Stomach (tissue), 8 donors: ENCODE measurements at regions not wholly inside any gene's neighbourhood (a gene's known extent, or its start where the extent isn't known, plus 50 kb on each side); places are given as distances from the start of the nearest gene placed in this dataset.

ENCODE experiments used
- DNase-seq, 2 donors: peaks; one replicate each; pipeline versions ENCODE4 v3.0.0 to v3.0.0-alpha.2; 2013 to 2019
- H3K27ac ChIP-seq, 5 donors: fragments of 200-600 bp in 4 of 5; sonication (generic) in 4 of 5; one replicate each; pipeline ENCODE4 v1.5.1; 2013 to 2019; ENCODE audit warnings: mild to moderate bottlenecking in 1 of 5, moderate library complexity in 1 of 5
- H3K27me3 ChIP-seq, 3 donors: fragments of 200-600 bp; sonication (generic); one replicate each; pipeline ENCODE4 v1.5.1; 2017 to 2019; ENCODE audit warnings: mixed run types in 1 of 3
- H3K36me3 ChIP-seq, 4 donors: fragments of 200-600 bp; sonication (generic); 1 replicate in 3 of 4; 2 replicates in 1 of 4; pipeline ENCODE4 v1.5.1; 2016 to 2019
- H3K4me1 ChIP-seq, 4 donors: fragments of 200-600 bp; sonication (generic); one replicate each; pipeline ENCODE4 v1.5.1; 2016 to 2019
- H3K4me3 ChIP-seq, 4 donors: fragments of 200-600 bp; sonication (generic) in 3 of 4; one replicate each; pipeline ENCODE4 v1.5.1; 2016 to 2019; ENCODE audit warnings: mild to moderate bottlenecking in 1 of 4
- H3K9me3 ChIP-seq, 4 donors: fragments of 200-600 bp; sonication (generic); one replicate each; pipeline ENCODE4 v1.5.1; 2016 to 2019
- EP300 ChIP-seq: sonication (generic); formaldehyde crosslinking; IDR thresholded peaks from one replicate; pipeline ENCODE4 v1.6.1; 2017; ENCODE audit warnings: antibody characterized with exemption
- POLR2A ChIP-seq, 4 donors: fragments of 450-650 bp; IDR thresholded peaks; one replicate each; pipeline ENCODE4 v1.6.1; 2016; ENCODE audit warnings: antibody characterized with exemption in 4 of 4, control low read depth in 2 of 4, mild to moderate bottlenecking in 1 of 4, moderate library complexity in 1 of 4
- POLR2AphosphoS5 ChIP-seq, 3 donors: sonication (generic); formaldehyde crosslinking; IDR thresholded peaks; one replicate each; pipeline ENCODE4 v1.6.1; 2016; ENCODE audit warnings: antibody characterized with exemption in 3 of 3
- WGBS, 5 donors: extraction: QIAGEN DNeasy Blood & Tissue Kit in 3 of 5; methylation state at CpG; one replicate each; pipeline versions ENCODE4 v1.1.5 to v1.1.7; 2013 to 2018; 5-methylcytosine and 5-hydroxymethylcytosine counted together
- intact Hi-C: fragments of 100-400 bp; cut with DNase I; formaldehyde crosslinking; loops from one replicate; pipeline ENCODE4 v1.15.1; 2023; ENCODE audit warnings: low total_unique reads
- TF ChIP-seq, protein P1 (sequence below), 7 experiments: fragments of 450-650 bp in 4 of 7; fragments of 200-600 bp in 3 of 7; sonication (generic) in 3 of 7; IDR thresholded peaks; one replicate each; pipeline ENCODE4 v1.5.1; 2016 to 2019; ENCODE audit warnings: antibody characterized with exemption in 7 of 7, control low read depth in 2 of 7, mild to moderate bottlenecking in 1 of 7
- donor health status: healthy with polysubstance abuse.
- donor health status: Bipolar disorder and iron deficiency.
- donor health status: healthy.

DNA sequence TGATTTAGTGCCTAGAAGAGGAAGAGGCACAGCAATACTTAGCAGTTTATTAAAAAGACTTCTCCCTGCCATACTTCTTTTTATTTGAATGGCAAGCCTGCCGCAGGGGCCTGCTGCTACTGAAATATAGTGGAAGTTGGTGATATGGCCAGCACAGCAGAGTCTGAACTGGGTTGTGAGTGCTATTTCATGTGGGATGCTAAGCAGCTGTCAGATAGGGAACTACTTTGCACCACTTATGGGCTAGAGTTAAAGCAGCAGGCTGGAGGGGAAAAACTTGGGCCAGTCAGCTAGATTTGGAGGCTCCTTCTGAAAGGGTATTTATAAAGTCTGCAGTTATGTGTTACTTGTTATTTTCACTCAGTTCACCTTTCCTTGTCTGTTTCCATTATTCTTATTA, 299.0 kb upstream of the E2F7 start:
- H3K36me3 ChIP-seq: no peaks in the 10 kb centered on the region
- H3K4me1 ChIP-seq: no peaks in the 10 kb centered on the region
- WGBS, 5 donors: 81 to 100% (median 87%) methylated on average over 1 of the region's 1 CpG
- H3K4me3 ChIP-seq: no peak overlapping the region
- no peak overlapping the region for H3K27ac ChIP-seq
- TF ChIP-seq POLR2AphosphoS5 (IDR thresholded peaks at IDR 0.05): no peak
- TF ChIP-seq EP300: no peak
- TF ChIP-seq, protein P1, sequence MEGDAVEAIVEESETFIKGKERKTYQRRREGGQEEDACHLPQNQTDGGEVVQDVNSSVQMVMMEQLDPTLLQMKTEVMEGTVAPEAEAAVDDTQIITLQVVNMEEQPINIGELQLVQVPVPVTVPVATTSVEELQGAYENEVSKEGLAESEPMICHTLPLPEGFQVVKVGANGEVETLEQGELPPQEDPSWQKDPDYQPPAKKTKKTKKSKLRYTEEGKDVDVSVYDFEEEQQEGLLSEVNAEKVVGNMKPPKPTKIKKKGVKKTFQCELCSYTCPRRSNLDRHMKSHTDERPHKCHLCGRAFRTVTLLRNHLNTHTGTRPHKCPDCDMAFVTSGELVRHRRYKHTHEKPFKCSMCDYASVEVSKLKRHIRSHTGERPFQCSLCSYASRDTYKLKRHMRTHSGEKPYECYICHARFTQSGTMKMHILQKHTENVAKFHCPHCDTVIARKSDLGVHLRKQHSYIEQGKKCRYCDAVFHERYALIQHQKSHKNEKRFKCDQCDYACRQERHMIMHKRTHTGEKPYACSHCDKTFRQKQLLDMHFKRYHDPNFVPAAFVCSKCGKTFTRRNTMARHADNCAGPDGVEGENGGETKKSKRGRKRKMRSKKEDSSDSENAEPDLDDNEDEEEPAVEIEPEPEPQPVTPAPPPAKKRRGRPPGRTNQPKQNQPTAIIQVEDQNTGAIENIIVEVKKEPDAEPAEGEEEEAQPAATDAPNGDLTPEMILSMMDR (IDR thresholded peaks at IDR 0.05): no peak
- no peak for TF ChIP-seq POLR2A (IDR thresholded peaks at IDR 0.05)
- H3K27me3 ChIP-seq: no peaks in the 10 kb centered on the region
- intact Hi-C loops: no loop called here
- no peak for DNase-seq
- no peaks in the 10 kb centered on the region for H3K9me3 ChIP-seq

DNA sequence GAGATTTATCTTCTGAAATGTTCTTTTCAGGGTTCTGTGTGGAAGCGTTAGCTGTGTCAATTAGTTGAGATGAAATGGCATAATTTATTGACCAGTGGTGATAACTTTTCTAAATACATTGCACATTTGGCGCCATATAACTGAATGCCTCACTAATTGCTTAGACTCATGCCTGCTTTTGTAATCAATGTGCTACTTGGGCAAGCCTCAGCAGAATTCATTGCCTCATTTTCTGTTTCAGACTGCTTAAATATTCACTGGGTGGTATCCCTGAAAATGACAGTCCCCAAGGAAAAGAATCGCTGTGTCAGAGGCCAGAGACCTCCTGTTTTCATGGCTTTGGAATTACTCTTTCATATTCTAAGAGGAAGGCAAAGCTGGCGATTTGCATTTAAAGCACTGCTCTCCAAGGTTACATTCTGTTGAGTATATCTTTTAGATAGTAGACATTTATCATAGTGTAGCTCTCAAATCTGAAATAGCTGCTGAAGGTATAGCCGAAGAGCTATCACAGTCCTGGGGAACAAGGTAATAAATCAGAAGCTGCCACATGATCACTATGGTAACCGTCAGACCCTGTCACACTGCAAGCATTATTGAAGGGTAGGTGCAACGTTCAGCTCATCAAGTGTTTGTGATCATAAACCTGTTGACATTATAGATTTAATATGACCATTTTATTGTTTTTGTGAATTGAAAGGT, 297.3 kb upstream of the E2F7 start:
- no peaks in the 10 kb centered on the region for H3K9me3 ChIP-seq
- H3K4me1 ChIP-seq: no peaks in the 10 kb centered on the region
- 67 to 82% (median 75%) methylated on average over 7 of the region's 7 CpGs for WGBS, 5 donors
- intact Hi-C loops: no loop called here
- no peaks in the 10 kb centered on the region for H3K27me3 ChIP-seq
- no peak overlapping the region for H3K4me3 ChIP-seq
- H3K27ac ChIP-seq: no peak overlapping the region
- no peaks in the 10 kb centered on the region for H3K36me3 ChIP-seq
- TF ChIP-seq EP300 (no peak), POLR2A (IDR thresholded peaks at IDR 0.05) (no peak)
- TF ChIP-seq, protein P1 (IDR thresholded peaks at IDR 0.05): no peak
- no peak for DNase-seq

GRCh38 chr12:77357655-77358054, 292.3 kb upstream of the E2F7 start:
- TF ChIP-seq, protein P1 (IDR thresholded peaks at IDR 0.05): no peak
- TF ChIP-seq POLR2AphosphoS5 (IDR thresholded peaks at IDR 0.05): no peak
- TF ChIP-seq EP300: no peak
- no peak for TF ChIP-seq POLR2A (IDR thresholded peaks at IDR 0.05)
- no peak for DNase-seq
- no peaks in the 10 kb centered on the region for H3K36me3 ChIP-seq
- H3K27ac ChIP-seq: no peak overlapping the region
- intact Hi-C loops: no loop called here
- WGBS, 5 donors: 86 to 95% (median 93%) methylated on average over 6 of the region's 6 CpGs
- no peaks in the 10 kb centered on the region for H3K4me1 ChIP-seq
- no peaks in the 10 kb centered on the region for H3K27me3 ChIP-seq
- no peaks in the 10 kb centered on the region for H3K9me3 ChIP-seq
- no peak overlapping the region for H3K4me3 ChIP-seq

DNA sequence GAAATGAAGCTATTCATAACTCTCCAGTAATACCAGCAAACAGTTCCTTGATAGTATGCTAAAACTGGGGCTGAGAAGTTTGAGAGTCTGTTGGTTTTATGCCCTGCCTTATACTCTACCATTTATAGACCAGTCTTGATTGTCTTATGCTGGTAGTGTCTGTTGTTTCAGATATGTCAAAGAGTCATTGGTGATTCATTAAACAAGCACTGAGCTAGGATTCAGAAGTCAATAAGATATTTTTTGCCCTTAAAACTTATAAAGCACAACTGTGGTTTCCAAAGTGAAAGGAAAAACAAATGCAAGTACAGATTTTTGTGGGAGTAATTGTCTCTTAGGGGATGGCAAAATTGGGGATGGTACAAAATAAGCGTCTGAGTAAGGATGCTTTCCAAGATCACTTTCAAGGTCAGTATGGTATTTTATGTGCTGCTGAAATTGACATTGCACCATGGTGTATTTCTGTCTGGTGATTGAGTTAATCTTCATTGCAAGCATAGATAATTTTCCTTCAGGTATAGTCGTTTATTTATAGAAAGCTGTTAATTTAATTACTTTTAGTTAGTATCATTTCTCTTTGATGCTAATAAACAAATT, 289.5 kb upstream of the E2F7 start:
- WGBS, 5 donors: 68 to 78% (median 74%) methylated on average over 2 of the region's 2 CpGs
- Histone ChIP-seq H3K27me3 (no peaks in the 10 kb centered on the region), H3K27ac (no peak overlapping the region), H3K36me3 (no peaks in the 10 kb centered on the region), H3K4me3 (no peak overlapping the region), H3K4me1 (no peaks in the 10 kb centered on the region), H3K9me3 (no peaks in the 10 kb centered on the region)
- DNase-seq: no peak
- intact Hi-C loops: no loop called here
- TF ChIP-seq POLR2A (IDR thresholded peaks at IDR 0.05) (no peak), EP300 (no peak), POLR2AphosphoS5 (IDR thresholded peaks at IDR 0.05) (no peak)
- TF ChIP-seq, protein P1 (IDR thresholded peaks at IDR 0.05): no peak
